NOMO-1 (cell line): ENCODE measurements at regions not wholly inside any gene's neighbourhood (a gene's known extent, or its start where the extent isn't known, plus 50 kb on each side); places are given as distances from the start of the nearest gene placed in this dataset.

Experiments
- DNase-seq, 2 experiments: peaks; one replicate each; lab custom pipeline; 2025; ENCODE audit not compliant: unreplicated experiment in 2 of 2; lab: John Stamatoyannopoulos, UW

- no peak for DNase-seq
These were observed 88.2 kb upstream of the HNRNPA3 start for GRCh38 chr2:177124371-177124770.

DNA sequence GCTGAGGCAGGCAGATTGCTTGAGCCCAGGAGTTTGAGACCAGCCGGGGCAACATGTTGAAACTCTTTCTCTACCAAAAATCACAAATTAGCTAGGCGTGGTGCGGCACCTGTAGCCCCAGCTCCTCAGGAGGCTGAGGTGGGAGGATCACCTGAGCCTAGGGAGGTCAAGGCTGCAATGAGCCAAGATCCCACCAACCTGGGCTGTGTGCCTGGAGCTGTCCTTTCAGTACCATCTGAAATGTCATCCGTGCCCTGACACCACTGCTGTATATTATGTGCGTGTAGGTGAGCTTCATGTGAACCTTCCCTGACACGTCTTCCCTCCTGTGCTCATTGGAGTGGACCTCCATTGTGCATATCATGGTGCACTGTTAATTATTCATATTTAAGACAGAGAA lies 84.8 kb upstream of the HNRNPA3 start:
- DNase-seq, result no peak

DNA sequence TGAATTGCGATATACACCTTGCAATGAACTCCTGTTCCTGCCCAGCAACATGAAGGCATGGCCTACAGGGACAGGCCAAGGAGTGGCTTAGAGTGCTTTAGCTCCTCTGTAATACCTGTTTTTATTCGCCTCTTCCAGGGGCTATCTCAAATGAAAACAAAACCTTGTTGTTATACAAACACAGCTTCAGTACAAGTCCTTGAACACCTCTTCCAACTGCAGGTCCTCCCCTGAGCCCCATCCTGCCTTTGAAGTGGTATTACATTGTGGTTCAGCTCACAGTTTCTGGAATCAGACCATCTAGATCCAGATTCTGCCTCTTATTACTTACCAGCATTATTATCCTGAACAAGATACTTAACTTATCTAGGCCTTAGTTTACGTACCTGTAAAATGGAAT lies 83.0 kb upstream of the HNRNPA3 start:
- no peak for DNase-seq

GRCh38 chr2:177131858-177132257 lies 80.7 kb upstream of the HNRNPA3 start:
- DNase-seq, result no peak

- DNase-seq, result no peak
These were observed 73.8 kb upstream of the HNRNPA3 start for GRCh38 chr2:177138823-177139222.

GRCh38 chr2:177141866-177142265 lies 70.7 kb upstream of the HNRNPA3 start:
- no peak for DNase-seq

- no peak for DNase-seq
These were observed 69.2 kb upstream of the HNRNPA3 start for GRCh38 chr2:177143444-177143843.

- peak; percentile 34 to 82 for DNase-seq
These were observed 65.4 kb upstream of the HNRNPA3 start for GRCh38 chr2:177147093-177147694.

GRCh38 chr2:177147834-177148445 lies 64.7 kb upstream of the HNRNPA3 start:
- no peak for DNase-seq

DNA sequence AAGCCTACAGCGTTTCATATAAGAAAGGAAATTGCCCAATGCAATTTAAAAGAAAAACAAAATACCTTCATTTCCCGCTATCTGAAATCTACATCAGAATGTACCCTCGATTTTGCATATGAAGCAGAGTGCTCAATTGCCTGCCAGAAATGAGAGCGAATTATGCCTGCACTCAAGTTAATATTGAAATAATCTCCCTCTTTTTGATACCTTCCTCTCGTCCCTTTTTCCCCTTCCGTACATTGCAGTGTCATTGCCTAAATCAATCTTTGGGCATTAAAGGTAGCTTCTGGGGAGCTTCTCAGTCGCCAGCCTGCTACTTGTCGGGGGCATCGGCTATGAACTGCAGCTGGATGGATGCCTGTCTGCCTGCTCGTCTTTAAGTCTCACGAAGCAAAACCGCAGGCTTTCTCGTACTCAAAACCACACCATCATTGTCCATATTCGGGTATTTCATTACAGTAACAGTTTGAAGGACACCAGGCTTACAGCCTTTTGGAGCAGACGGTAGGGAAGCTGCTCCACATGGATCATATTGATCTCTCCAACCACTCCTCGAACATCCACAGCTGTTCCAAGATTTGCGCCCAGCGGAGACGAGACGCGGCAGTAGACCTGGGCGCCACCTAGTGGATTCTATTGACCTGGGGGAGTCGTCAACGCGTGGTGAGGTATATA lies 64.0 kb upstream of the HNRNPA3 start:
- peak; percentile 43 to 70 for DNase-seq

- no peak for DNase-seq
These were observed 63.5 kb upstream of the HNRNPA3 start for GRCh38 chr2:177149155-177149503.

DNA sequence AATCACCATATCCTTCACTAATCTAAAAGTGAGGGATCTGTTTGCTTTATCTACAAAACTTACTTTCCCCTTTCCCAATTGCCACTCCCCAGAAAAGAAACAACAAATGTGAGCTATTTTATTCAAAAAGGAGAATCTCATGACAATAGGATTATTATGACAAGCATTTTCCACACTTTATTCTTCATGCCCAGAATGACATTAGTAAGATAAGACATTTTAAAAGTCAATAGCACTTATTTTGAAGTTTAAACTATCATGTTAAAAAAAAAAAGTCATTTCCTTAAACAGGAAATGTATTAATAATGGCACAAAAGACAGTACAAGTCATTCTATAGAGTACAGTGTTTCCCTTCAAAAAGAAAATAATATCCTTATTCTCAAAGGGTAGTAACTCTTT lies 58.8 kb upstream of the HNRNPA3 start:
- DNase-seq, result no peak

DNA sequence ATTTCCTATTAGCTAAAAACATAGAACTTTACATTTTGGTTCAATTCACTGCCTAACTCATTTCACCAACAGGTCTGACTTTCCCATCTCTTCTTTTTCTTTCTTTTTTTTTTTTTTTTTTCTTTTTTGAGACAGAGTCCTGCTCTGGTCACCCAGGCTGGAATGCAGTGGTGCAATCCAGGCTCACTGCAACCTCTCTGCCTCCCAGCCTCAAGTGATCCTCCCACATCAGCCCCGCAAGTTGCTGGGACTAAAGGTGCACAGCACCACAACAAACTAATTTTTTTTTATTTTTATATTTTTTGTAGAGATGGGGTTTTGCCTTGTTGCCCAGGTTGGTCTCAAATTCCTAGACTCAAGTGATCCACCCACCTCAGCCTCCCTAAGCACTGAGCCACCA lies 57.8 kb upstream of the HNRNPA3 start:
- no peak for DNase-seq

GRCh38 chr2:177155631-177156030 lies 57.0 kb upstream of the HNRNPA3 start:
- no peak for DNase-seq

- DNase-seq, result peak in 1 of 2 experiments; percentile 22
These were observed 50.7 kb upstream of the HNRNPA3 start for GRCh38 chr2:177161741-177162460.
